ENCODE measurements at regions not wholly inside any gene's neighbourhood (a gene's known extent, or its start where the extent isn't known, plus 50 kb on each side); places are given as distances from the start of the nearest gene placed in this dataset.
"Not testable (repeated sequence)": the region's sequence is repeated elsewhere in the genome, so short reads cannot be mapped to it uniquely, and the experiment has no call there.

DNA sequence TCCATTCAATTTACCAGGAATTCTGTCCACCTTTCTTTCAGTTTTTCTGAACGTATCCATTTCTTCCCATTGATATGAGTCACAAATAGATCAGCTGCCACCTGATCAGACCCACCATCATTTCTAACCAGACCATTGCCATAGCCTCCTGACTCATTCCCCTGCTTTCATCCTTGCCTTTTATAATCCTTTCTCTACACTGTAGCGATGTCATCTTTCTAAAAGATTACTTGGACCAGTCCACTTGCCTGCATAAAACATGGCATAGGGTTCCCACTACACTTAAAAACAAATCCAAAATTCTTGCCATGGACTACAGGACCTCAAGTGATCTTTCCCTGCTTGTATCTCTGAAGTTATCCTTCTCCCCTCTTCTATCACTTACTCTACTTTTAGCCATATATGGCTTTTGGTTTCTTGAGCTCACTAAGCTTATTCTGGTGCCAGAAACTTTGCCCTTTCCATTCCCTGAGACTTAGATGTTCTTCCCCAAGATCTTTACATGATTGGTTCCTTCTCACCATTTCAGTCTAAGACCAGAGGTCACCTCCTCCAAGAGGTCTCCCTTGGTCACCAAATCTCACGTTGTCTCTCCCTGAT lies 149.5 kb upstream of the KRR1 start:
- no peaks in the 10 kb centered on the region for H3K36me3 ChIP-seq (ENCODE audit: control insufficient read depth, insufficient read depth, low read length)
- H3K9me3 ChIP-seq (ENCODE audit: control insufficient read depth in 2 of 2, low read length in 2 of 2) = no peaks in the 10 kb centered on the region
- Mint-ChIP-seq H3K4me3 (no peak overlapping the region), H3K9me3 (no peaks in the 10 kb centered on the region), H3K27me3 (no peaks in the 10 kb centered on the region), H3K27ac (no peak overlapping the region), H3K4me1 (peaks cover 0 to 6% (median 2%) of the 10 kb centered on the region in 4 donors), H3K36me3 (no peaks in the 10 kb centered on the region)
- peaks cover 2% of the 10 kb centered on the region for H3K27me3 ChIP-seq (ENCODE audit: control insufficient read depth, insufficient read depth, low read length)
- DNase-seq (no peak), ATAC-seq (ENCODE audit: low read depth in 2 of 2) (no peak)
- no peak overlapping the region for H3K4me3 ChIP-seq (ENCODE audit: low read depth, low read length)
- H3K27ac ChIP-seq (ENCODE audit: insufficient read depth, low read length, poor library complexity, severe bottlenecking) = no peak overlapping the region
- no peaks in the 10 kb centered on the region for H3K4me1 ChIP-seq (ENCODE audit: control insufficient read depth, insufficient read depth, low read length, poor library complexity, severe bottlenecking)

DNA sequence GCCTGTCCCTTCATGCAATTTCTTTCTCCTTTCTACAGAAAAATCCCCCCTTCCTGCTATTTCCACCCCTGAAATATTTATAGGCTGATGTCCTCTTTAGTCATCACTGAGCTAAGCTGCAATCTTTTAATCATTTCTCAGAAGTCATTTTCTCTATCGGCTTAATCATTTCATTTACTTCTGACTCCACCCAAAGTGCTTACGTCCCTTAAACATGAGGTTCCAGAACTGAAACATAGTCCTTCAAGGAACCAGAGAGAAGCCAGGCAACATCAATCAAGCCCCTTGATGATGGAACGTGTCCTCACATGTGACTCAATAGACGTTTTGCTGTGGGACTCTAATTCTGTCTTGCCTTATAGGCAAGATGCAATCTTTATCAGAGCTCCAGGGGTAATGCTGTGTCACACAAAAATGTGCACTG lies 148.7 kb upstream of the KRR1 start:
- Histone ChIP-seq H3K4me3 (ENCODE audit: low read depth, low read length) (no peak overlapping the region), H3K9me3 (ENCODE audit: control insufficient read depth in 2 of 2, low read length in 2 of 2) (no peaks in the 10 kb centered on the region), H3K4me1 (ENCODE audit: control insufficient read depth, insufficient read depth, low read length, poor library complexity, severe bottlenecking) (no peaks in the 10 kb centered on the region), H3K27me3 (ENCODE audit: control insufficient read depth, insufficient read depth, low read length) (peaks cover 2% of the 10 kb centered on the region), H3K36me3 (ENCODE audit: control insufficient read depth, insufficient read depth, low read length) (no peaks in the 10 kb centered on the region), H3K27ac (ENCODE audit: insufficient read depth, low read length, poor library complexity, severe bottlenecking) (no peak overlapping the region)
- Mint-ChIP-seq H3K27ac (no peak overlapping the region), H3K9me3 (no peaks in the 10 kb centered on the region), H3K4me1 (peaks cover 0 to 12% (median 7%) of the 10 kb centered on the region in 4 donors), H3K27me3 (no peaks in the 10 kb centered on the region), H3K36me3 (no peaks in the 10 kb centered on the region), H3K4me3 (no peak overlapping the region)
- ATAC-seq (ENCODE audit: low read depth in 2 of 2) (peak in 1 of 2 donors; percentile 36), DNase-seq (peak in 1 of 3 donors; percentile 41)

DNA sequence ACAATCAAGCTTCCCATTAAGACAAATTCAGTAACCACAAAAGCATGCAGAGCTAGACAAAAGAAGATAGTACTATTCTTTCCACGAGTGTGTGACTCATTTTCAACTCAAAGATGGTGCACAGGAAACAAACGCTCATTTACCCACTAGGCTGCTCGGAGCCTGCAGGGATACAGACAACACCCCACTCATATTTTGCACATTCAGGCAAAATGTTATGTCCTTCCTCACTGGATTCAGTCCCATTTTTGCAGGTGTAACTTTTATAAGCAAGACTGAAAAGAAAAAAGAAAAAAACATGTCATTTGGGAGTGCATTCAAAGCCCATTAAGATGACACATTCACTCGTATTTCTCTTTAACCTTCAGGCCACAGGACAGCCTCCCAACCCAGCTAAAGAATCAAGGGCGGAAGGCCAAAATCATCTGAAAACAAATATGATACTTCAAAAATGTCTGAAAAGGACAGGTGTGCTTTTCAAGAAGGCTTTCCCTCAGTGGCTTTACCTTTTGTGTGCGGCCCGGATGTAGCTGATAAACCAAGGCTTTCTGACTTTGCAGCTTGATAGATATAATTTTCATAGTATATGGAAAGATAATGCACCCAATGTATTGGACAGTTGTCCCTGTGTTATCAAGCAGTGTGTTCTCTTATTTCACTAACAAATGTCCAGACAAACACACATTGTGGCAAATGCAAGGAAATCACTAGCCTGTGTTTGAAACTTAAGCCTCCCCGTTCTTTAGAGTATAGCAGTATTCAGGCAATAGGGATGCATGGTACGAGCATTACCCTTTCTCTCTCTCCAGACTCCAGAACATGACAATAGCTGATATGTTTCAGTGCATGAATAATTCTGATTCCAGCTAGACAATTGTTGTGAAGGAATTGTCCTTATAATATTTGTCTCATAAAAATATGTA lies 147.8 kb upstream of the KRR1 start:
- peaks cover 0 to under 1% (median 0%) of the 10 kb centered on the region in 7 donors for H3K9me3 Mint-ChIP-seq
- Histone ChIP-seq H3K4me3 (ENCODE audit: low read depth, low read length) (no peak overlapping the region), H3K9me3 (ENCODE audit: control insufficient read depth in 2 of 2, low read length in 2 of 2) (no peaks in the 10 kb centered on the region), H3K27me3 (ENCODE audit: control insufficient read depth, insufficient read depth, low read length) (peaks cover 2% of the 10 kb centered on the region), H3K36me3 (ENCODE audit: control insufficient read depth, insufficient read depth, low read length) (no peaks in the 10 kb centered on the region), H3K4me1 (ENCODE audit: control insufficient read depth, insufficient read depth, low read length, poor library complexity, severe bottlenecking) (no peaks in the 10 kb centered on the region), H3K27ac (ENCODE audit: insufficient read depth, low read length, poor library complexity, severe bottlenecking) (no peak overlapping the region)
- ATAC-seq (ENCODE audit: low read depth in 2 of 2) = peak; percentile 46 to 52
- peak in 1 of 3 donors; percentile 39 for DNase-seq
- H3K4me1 Mint-ChIP-seq = peaks cover 0 to 16% (median 8%) of the 10 kb centered on the region in 4 donors
- H3K36me3 Mint-ChIP-seq = no peaks in the 10 kb centered on the region
- no peak overlapping the region for H3K4me3 Mint-ChIP-seq
- no peak overlapping the region for H3K27ac Mint-ChIP-seq
- no peaks in the 10 kb centered on the region for H3K27me3 Mint-ChIP-seq

DNA sequence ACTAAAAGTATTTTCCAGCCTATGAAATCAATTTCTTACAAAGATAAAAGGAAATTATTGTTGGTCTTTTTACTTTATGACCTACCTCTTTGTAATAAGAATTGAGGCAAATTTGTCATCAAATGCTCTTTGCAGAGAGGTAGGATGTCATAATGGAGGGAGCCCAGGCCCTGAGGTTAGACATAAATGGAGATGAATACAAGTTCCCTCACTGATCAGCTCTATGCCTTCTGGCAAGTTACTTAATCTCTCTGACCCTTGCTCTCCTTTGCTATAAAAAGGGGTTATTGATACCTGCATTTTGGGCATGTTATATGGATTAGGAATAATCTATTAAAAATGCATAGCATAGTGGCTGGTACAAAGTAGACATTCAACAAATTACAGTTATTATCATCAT lies 146.9 kb upstream of the KRR1 start:
- Histone ChIP-seq H3K36me3 (ENCODE audit: control insufficient read depth, insufficient read depth, low read length) (no peaks in the 10 kb centered on the region), H3K9me3 (ENCODE audit: control insufficient read depth in 2 of 2, low read length in 2 of 2) (no peaks in the 10 kb centered on the region), H3K4me3 (ENCODE audit: low read depth, low read length) (no peak overlapping the region), H3K4me1 (ENCODE audit: control insufficient read depth, insufficient read depth, low read length, poor library complexity, severe bottlenecking) (no peaks in the 10 kb centered on the region), H3K27ac (ENCODE audit: insufficient read depth, low read length, poor library complexity, severe bottlenecking) (no peak overlapping the region), H3K27me3 (ENCODE audit: control insufficient read depth, insufficient read depth, low read length) (peaks cover 2% of the 10 kb centered on the region)
- Mint-ChIP-seq H3K4me3 (no peak overlapping the region), H3K27ac (no peak overlapping the region), H3K9me3 (peaks cover 0 to 2% (median 0%) of the 10 kb centered on the region in 7 donors), H3K27me3 (no peaks in the 10 kb centered on the region), H3K4me1 (peaks cover 0 to 16% (median 8%) of the 10 kb centered on the region in 4 donors), H3K36me3 (no peaks in the 10 kb centered on the region)
- ATAC-seq (ENCODE audit: low read depth in 2 of 2) (no peak), DNase-seq (no peak)

DNA sequence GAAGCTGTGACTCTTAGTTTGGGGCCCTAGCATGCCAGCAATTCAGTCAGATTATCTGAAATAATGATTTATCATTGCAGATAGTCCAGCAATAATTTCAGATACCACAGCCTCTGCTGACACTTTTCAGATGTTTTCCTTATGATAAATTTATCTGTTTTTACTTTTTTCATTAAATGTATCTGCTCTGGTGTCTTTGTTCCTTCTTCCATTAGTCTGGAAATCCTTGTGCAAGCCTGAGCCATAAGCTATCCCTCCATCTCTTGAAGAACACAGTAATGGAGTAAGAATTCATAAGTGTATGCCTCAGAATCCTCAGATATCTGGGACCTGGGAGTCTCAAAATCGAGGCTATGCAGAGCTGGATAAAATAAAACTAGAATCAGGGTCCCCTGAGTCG lies 146.4 kb upstream of the KRR1 start:
- H3K4me1 Mint-ChIP-seq = peaks cover 0 to 16% (median 8%) of the 10 kb centered on the region in 4 donors
- no peak overlapping the region for H3K27ac Mint-ChIP-seq
- Histone ChIP-seq H3K27ac (ENCODE audit: insufficient read depth, low read length, poor library complexity, severe bottlenecking) (no peak overlapping the region), H3K36me3 (ENCODE audit: control insufficient read depth, insufficient read depth, low read length) (no peaks in the 10 kb centered on the region), H3K4me3 (ENCODE audit: low read depth, low read length) (no peak overlapping the region), H3K4me1 (ENCODE audit: control insufficient read depth, insufficient read depth, low read length, poor library complexity, severe bottlenecking) (no peaks in the 10 kb centered on the region), H3K27me3 (ENCODE audit: control insufficient read depth, insufficient read depth, low read length) (peaks cover 2% of the 10 kb centered on the region), H3K9me3 (ENCODE audit: control insufficient read depth in 2 of 2, low read length in 2 of 2) (no peaks in the 10 kb centered on the region)
- H3K4me3 Mint-ChIP-seq = no peak overlapping the region
- H3K9me3 Mint-ChIP-seq = peaks cover 0 to 2% (median 0%) of the 10 kb centered on the region in 7 donors
- DNase-seq (no peak), ATAC-seq (ENCODE audit: low read depth in 2 of 2) (no peak)
- H3K27me3 Mint-ChIP-seq = no peaks in the 10 kb centered on the region
- H3K36me3 Mint-ChIP-seq = no peaks in the 10 kb centered on the region

DNA sequence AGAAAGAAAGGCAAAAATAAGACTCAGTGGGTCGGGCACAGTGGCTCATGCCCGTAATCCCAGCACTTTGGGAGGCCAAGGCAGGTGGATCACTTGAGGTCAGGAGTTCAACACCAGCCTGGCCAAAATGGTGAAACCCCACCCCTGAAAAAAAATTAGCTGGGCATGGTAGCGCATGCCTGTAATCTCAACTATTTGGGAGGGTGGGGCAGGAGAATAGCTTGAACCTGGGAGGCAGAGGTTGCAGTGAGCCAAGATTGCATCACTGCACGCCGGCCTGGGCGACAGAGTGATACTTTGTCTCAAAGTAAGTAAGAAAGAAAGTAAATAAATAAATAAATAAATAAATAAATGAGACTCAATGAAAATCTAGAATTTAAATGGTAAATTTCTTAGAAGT lies 145.9 kb upstream of the KRR1 start:
- H3K4me1 Mint-ChIP-seq = peaks cover 0 to 16% (median 8%) of the 10 kb centered on the region in 4 donors
- not testable (repeated sequence) for H3K27ac ChIP-seq (ENCODE audit: insufficient read depth, low read length, poor library complexity, severe bottlenecking); H3K36me3 Mint-ChIP-seq; H3K9me3 Mint-ChIP-seq; H3K27me3 ChIP-seq (ENCODE audit: control insufficient read depth, insufficient read depth, low read length); H3K27me3 Mint-ChIP-seq; H3K9me3 ChIP-seq (ENCODE audit: control insufficient read depth in 2 of 2, low read length in 2 of 2); H3K27ac Mint-ChIP-seq; H3K4me1 ChIP-seq (ENCODE audit: control insufficient read depth, insufficient read depth, low read length, poor library complexity, severe bottlenecking); DNase-seq; H3K36me3 ChIP-seq (ENCODE audit: control insufficient read depth, insufficient read depth, low read length); H3K4me3 ChIP-seq (ENCODE audit: low read depth, low read length); H3K4me3 Mint-ChIP-seq; ATAC-seq (ENCODE audit: low read depth in 2 of 2)

DNA sequence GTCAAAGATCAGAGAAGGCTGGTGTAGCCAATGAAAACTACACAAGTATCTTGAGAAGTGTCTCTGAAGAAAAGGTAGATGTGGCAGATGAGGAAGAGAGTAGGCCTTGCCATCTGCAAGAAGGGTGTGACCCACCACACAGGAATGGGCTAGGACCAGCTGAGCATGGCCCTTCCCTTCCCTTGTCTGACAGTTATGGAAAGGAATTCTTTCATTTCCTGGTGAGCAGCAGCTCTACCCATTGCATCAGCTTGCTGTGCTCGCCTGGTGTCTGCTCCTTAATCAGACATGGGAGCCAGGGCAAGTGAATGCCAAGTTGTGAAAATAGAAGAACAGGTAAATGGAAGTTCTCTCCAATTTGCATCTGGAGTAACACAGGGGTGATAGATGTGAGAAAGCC lies 145.2 kb upstream of the KRR1 start:
- Mint-ChIP-seq H3K4me1 (peaks cover 0 to 16% (median 8%) of the 10 kb centered on the region in 4 donors), H3K36me3 (no peaks in the 10 kb centered on the region), H3K9me3 (peaks cover 0 to 2% (median 0%) of the 10 kb centered on the region in 7 donors), H3K27me3 (no peaks in the 10 kb centered on the region), H3K27ac (no peak overlapping the region), H3K4me3 (no peak overlapping the region)
- Histone ChIP-seq H3K4me3 (ENCODE audit: low read depth, low read length) (no peak overlapping the region), H3K4me1 (ENCODE audit: control insufficient read depth, insufficient read depth, low read length, poor library complexity, severe bottlenecking) (no peaks in the 10 kb centered on the region), H3K27me3 (ENCODE audit: control insufficient read depth, insufficient read depth, low read length) (peaks cover 2% of the 10 kb centered on the region), H3K9me3 (ENCODE audit: control insufficient read depth in 2 of 2, low read length in 2 of 2) (no peaks in the 10 kb centered on the region), H3K36me3 (ENCODE audit: control insufficient read depth, insufficient read depth, low read length) (no peaks in the 10 kb centered on the region), H3K27ac (ENCODE audit: insufficient read depth, low read length, poor library complexity, severe bottlenecking) (no peak overlapping the region)
- ATAC-seq (ENCODE audit: low read depth in 2 of 2) (no peak), DNase-seq (no peak)

Data from CD4-positive, CD25-positive, alpha-beta regulatory T cell (primary cell).